RWPE1 (cell line): ENCODE measurements at regions not wholly inside any gene's neighbourhood (a gene's known extent, or its start where the extent isn't known, plus 50 kb on each side); places are given as distances from the start of the nearest gene placed in this dataset.

Experiments used
- CTCF ChIA-PET: fragments of 350-600 bp; sonication (Branson Sonifier 250); formaldehyde crosslinking; extraction: SDS; loops from one replicate; lab custom pipeline; 2021; lab: Yijun Ruan, JAX
- POLR2A ChIA-PET: fragments of 400-600 bp; formaldehyde crosslinking; extraction: SDS; loops from one replicate; lab custom pipeline; 2020; ENCODE audit warnings: antibody characterized with exemption; ENCODE audit not compliant: low non-redundant PET; lab: Yijun Ruan, JAX
- DNase-seq: peaks from one replicate; pipeline ENCODE4 v3.0.0; 2012; ENCODE audit warnings: low spot score
- H3K27ac ChIP-seq: fragments of 450-650 bp; 2 replicates; pipeline ENCODE4 v1.5.1; 2017
- TF ChIP-seq, protein P1 (sequence below): fragments of 450-650 bp; conservative IDR thresholded peaks from 2 replicates; pipeline ENCODE4 v1.5.1; 2017; ENCODE audit warnings: low read depth, mild to moderate bottlenecking

DNA sequence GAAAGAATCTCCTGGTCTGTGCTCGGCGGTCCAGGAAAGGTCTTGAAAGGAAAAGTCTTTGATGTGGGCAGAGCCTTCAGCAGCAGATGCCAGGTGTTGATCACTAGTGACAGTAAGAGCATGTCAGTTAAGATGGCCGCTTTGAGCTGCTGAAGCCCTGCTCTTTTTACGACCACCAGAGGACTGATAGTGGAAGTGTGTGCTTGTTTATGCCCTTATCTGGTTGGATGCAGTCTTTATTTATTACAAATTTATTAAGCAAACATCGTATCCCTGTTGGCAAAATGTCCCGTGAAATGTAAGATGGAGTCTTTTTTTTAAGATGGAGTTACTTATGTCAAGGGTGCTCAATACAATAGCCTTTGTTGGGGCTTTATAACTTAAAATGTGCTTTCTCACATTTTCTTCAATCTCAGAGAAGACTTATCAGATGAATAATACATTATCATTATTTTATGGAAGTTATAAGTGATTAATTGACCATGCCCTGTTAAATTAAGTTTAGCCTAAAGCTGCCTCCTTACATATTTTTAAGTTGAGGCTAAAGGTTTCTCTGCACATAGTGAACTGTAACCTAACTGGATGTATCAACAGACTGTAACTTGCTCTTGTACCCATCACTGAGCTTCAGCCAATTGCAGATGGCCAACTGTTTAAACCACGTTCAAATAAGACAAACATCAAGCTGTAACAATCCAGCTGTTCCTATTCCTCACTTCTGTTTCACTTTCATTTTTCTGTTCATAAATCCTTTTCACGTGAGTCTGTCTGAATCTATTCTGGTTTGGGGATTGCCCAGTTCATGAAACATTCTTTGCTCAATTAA, 97.4 kb upstream of the PIK3CG start:
- ChIA-PET CTCF (no interaction called here), POLR2A (no interaction called here)
- DNase-seq: no peak
- TF ChIP-seq, protein P1, sequence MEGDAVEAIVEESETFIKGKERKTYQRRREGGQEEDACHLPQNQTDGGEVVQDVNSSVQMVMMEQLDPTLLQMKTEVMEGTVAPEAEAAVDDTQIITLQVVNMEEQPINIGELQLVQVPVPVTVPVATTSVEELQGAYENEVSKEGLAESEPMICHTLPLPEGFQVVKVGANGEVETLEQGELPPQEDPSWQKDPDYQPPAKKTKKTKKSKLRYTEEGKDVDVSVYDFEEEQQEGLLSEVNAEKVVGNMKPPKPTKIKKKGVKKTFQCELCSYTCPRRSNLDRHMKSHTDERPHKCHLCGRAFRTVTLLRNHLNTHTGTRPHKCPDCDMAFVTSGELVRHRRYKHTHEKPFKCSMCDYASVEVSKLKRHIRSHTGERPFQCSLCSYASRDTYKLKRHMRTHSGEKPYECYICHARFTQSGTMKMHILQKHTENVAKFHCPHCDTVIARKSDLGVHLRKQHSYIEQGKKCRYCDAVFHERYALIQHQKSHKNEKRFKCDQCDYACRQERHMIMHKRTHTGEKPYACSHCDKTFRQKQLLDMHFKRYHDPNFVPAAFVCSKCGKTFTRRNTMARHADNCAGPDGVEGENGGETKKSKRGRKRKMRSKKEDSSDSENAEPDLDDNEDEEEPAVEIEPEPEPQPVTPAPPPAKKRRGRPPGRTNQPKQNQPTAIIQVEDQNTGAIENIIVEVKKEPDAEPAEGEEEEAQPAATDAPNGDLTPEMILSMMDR: no peak
- H3K27ac ChIP-seq: no peak overlapping the region

DNA sequence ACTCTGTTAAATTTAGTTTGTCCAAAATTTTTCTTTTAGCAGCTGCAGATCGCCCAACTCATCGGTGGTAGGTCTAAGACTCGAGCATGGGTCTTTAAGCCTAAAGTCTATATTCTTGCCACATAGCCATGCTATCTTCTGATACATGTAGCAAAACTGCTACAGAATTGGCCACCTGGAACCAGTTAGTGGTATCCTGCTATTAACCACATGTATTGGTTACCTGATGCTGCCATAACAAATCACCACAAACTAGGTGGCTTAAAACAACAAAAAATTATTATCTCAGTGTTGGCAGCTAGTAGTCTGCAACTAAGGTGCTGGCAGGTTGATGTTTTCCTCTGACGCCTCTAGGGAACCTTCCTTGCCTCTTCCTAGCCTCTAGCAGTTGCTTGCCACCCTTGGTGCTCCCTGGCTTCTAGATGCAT, 96.7 kb upstream of the PIK3CG start:
- ChIA-PET POLR2A (no interaction called here), CTCF (no interaction called here)
- DNase-seq: no peak
- TF ChIP-seq, protein P1: no peak
- H3K27ac ChIP-seq: no peak overlapping the region

DNA sequence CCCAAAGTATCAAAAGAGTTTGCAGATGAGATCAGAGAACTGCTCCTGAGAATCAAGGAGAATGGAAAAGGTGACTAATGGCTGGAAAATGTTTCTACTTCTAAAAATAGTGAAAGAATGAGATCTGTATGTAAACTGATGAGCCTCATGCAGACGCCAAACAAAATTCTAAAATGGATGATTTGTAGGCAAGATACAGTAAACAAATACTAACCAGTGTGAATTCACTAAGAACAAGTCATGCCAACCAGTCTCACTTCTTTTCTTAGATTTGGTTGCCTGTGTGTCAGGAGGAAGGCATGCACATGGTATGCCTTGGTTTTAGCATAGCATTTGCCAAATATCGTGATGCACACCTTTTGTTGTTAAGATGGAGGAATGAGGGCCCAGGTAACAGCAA, 94.9 kb upstream of the PIK3CG start:
- POLR2A ChIA-PET: no interaction called here
- CTCF ChIA-PET: no interaction called here
- TF ChIP-seq, protein P1: no peak
- no peak overlapping the region for H3K27ac ChIP-seq
- peak; percentile 52 for DNase-seq

DNA sequence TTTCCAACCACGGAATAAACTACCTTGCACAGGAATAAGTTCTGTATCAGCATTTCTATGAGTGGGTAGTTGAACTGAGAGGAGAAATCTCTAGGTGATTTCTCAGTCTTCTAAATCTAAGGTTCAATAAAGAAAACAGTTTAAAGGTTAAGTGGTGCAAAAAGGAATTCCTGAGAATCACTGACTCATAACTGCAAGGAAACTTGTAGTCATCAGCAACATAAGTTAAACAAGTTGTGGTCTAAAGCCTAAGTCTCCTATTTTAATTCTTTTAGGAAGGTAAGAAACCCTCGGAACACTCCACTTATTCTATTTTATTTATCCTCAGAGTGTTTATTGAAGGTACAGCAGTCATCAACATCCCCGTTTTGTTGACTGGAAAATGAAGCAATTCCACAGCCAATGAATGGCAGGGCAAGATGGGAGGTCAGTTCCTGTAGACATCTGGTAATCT, 92.4 kb upstream of the PIK3CG start:
- peak; percentile 26 for DNase-seq
- TF ChIP-seq, protein P1: no peak
- no peak overlapping the region for H3K27ac ChIP-seq
- CTCF ChIA-PET: no interaction called here
- POLR2A ChIA-PET: no interaction called here

DNA sequence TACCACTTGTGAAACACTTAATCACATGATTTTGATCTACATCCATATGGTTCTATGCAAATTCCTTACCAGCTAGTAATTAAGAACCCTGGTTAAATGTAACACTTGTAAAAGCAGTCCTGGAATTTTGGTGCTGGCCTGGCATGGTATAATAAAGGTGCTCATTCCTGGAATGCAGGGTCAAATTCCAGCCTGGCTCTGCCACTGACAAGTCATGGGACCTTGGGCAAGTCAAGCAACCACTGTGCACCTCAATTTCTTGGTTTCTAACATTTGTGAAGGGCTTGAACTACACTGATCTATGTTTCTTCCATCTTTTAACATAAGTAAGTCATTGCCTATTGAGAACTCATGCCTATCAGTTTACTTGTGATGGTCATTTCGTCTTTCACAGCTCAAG, 91.9 kb upstream of the PIK3CG start:
- H3K27ac ChIP-seq: no peak overlapping the region
- POLR2A ChIA-PET: no interaction called here
- TF ChIP-seq, protein P1: no peak
- no peak for DNase-seq
- CTCF ChIA-PET: no interaction called here

DNA sequence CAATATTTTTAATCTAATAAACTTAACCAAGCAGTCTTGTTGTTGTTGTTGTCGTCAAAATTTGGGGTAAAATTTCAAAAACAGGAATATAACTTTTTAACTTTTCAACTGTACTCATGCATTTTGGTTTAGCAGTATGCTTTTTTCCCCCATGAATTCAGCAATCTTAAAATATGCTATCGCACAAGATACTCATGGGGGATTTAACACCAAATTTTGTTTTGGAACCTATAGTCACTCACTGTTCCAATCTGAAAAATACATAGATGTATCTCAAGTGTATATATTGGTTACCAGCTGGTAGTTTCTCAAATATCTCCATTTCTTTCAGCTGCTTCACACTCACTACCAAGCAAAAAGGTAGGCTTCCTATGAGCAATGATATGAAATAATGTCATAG, 91.4 kb upstream of the PIK3CG start:
- DNase-seq: no peak
- TF ChIP-seq, protein P1: no peak
- POLR2A ChIA-PET: no interaction called here
- CTCF ChIA-PET: no interaction called here
- H3K27ac ChIP-seq: no peak overlapping the region
